K562 (cell line): ENCODE measurements at regions not wholly inside any gene's neighbourhood (a gene's known extent, or its start where the extent isn't known, plus 50 kb on each side); places are given as distances from the start of the nearest gene placed in this dataset.

Experiments
- BDP1 ChIP-seq: IDR thresholded peaks from 3 replicates; pipeline ENCODE4 v1.6.1; 2011; ENCODE audit not compliant: insufficient read length, insufficient read depth
- CREB5 ChIP-seq: fragments of 250-450 bp; sonication (Bioruptor Pico); IDR thresholded peaks from 2 replicates; pipeline ENCODE4 v1.5.0; 2020; ENCODE audit warnings: mild to moderate bottlenecking
- CTBP1 ChIP-seq: fragments of 450-650 bp; IDR thresholded peaks from 2 replicates; pipeline ENCODE4 v1.6.1; 2016; ENCODE audit warnings: borderline replicate concordance
- EP400 ChIP-seq: fragments of 450-650 bp; IDR thresholded peaks from 2 replicates; pipeline ENCODE4 v1.6.1; 2017; ENCODE audit warnings: antibody characterized with exemption, mild to moderate bottlenecking, moderate library complexity
- HDAC8 ChIP-seq: fragments of 450-650 bp; IDR thresholded peaks from 2 replicates; pipeline ENCODE4 v1.6.1; 2016; ENCODE audit warnings: mild to moderate bottlenecking, missing genetic modification characterization, moderate library complexity, missing compliant biosample characterization
- KHSRP ChIP-seq: fragments of 450-650 bp; IDR thresholded peaks from 2 replicates; pipeline ENCODE4 v1.6.1; 2017
- MIER1 ChIP-seq: fragments of 450-650 bp; IDR thresholded peaks from 2 replicates; pipeline ENCODE4 v1.6.1; 2016; ENCODE audit warnings: antibody characterized with exemption, mild to moderate bottlenecking, low read depth
- NCOA4 ChIP-seq: fragments of 450-650 bp; IDR thresholded peaks from 2 replicates; pipeline ENCODE4 v1.6.1; 2018; ENCODE audit warnings: mild to moderate bottlenecking; ENCODE audit not compliant: partially characterized antibody
- SIN3A ChIP-seq, 2 experiments: fragments of 150-350 bp in 1 of 2; IDR thresholded peaks; 2 replicates each; pipeline ENCODE4 v1.6.1; 2011 to 2016; ENCODE audit warnings: borderline replicate concordance in 2 of 2, low read depth in 2 of 2, low read length in 2 of 2, mild to moderate bottlenecking in 2 of 2, moderate library complexity in 2 of 2; ENCODE audit not compliant: control insufficient read depth in 1 of 2
- SP1 ChIP-seq: sonication (generic); formaldehyde crosslinking; IDR thresholded peaks from 2 replicates; pipeline ENCODE4 v1.8.1; 2022; ENCODE audit warnings: mild to moderate bottlenecking, missing genetic modification reagents
- TF ChIP-seq, protein P1 (sequence below), 2 experiments: fragments of 450-650 bp; formaldehyde crosslinking in 1 of 2; IDR thresholded peaks; 2 replicates each; pipeline versions ENCODE4 v1.4.0 to v1.6.1; 2014 to 2020; ENCODE audit warnings: mild to moderate bottlenecking in 2 of 2, borderline replicate concordance in 1 of 2, low read depth in 1 of 2

DNA sequence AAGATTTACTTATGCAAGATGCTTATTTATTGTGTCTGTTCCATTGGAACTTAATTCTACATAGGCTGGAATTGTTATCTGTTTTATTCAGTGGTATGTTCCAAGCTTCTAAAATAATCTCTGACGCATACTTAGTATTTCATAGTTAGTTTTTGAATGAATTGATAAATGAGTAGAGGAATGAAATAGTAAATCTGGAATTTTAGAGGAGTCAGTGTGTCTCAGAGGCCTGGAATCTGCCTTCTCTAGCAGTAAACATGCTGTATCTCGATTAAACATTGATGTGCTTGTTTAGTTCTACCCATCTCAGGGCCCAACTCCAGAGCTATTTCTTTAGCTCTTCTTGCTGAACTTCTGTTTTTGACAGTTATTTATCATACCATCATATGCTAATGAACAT, 154.2 kb upstream of the MAGEC2 start (continued):
- TF ChIP-seq, protein P1, sequence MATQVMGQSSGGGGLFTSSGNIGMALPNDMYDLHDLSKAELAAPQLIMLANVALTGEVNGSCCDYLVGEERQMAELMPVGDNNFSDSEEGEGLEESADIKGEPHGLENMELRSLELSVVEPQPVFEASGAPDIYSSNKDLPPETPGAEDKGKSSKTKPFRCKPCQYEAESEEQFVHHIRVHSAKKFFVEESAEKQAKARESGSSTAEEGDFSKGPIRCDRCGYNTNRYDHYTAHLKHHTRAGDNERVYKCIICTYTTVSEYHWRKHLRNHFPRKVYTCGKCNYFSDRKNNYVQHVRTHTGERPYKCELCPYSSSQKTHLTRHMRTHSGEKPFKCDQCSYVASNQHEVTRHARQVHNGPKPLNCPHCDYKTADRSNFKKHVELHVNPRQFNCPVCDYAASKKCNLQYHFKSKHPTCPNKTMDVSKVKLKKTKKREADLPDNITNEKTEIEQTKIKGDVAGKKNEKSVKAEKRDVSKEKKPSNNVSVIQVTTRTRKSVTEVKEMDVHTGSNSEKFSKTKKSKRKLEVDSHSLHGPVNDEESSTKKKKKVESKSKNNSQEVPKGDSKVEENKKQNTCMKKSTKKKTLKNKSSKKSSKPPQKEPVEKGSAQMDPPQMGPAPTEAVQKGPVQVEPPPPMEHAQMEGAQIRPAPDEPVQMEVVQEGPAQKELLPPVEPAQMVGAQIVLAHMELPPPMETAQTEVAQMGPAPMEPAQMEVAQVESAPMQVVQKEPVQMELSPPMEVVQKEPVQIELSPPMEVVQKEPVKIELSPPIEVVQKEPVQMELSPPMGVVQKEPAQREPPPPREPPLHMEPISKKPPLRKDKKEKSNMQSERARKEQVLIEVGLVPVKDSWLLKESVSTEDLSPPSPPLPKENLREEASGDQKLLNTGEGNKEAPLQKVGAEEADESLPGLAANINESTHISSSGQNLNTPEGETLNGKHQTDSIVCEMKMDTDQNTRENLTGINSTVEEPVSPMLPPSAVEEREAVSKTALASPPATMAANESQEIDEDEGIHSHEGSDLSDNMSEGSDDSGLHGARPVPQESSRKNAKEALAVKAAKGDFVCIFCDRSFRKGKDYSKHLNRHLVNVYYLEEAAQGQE (IDR thresholded peaks at IDR 0.05; ENCODE audit: borderline replicate concordance): no peak
- TF ChIP-seq, protein P1 (CRISPR knock-in tag; IDR thresholded peaks at IDR 0.05; ENCODE audit: low read depth): no peak
- no peak for TF ChIP-seq KHSRP
- no peak for TF ChIP-seq SIN3A (IDR thresholded peaks at IDR 0.05; ENCODE audit: borderline replicate concordance in 2 of 2, control insufficient read depth in 1 of 2, low read depth in 2 of 2, low read length in 2 of 2)
- TF ChIP-seq NCOA4: no peak
- TF ChIP-seq HDAC8 (tag): no peak
- no peak for TF ChIP-seq CTBP1
- no peak for TF ChIP-seq EP400
- no peak for TF ChIP-seq MIER1
- no peak for TF ChIP-seq CREB5
- no peak for TF ChIP-seq SP1 (CRISPR knock-in tag)
- TF ChIP-seq BDP1: no peak
- TF ChIP-seq, all 486 proteins: peak for 0
